GM10248 (cell line): ENCODE measurements at regions not wholly inside any gene's neighbourhood (a gene's known extent, or its start where the extent isn't known, plus 50 kb on each side); places are given as distances from the start of the nearest gene placed in this dataset.
"Not testable (repeated sequence)": the region's sequence is repeated elsewhere in the genome, so short reads cannot be mapped to it uniquely, and the experiment has no call there.

Experiments used
- CTCF ChIA-PET: fragments of 300-600 bp; sonication (Branson Sonifier 250); formaldehyde crosslinking; extraction: SDS; loops from one replicate; lab custom pipeline; 2021; ENCODE audit warnings: antibody characterized with exemption; lab: Yijun Ruan, JAX
- POLR2A ChIA-PET: fragments of 350-650 bp; sonication (Branson Sonifier 250); formaldehyde crosslinking; extraction: SDS; loops from one replicate; lab custom pipeline; 2020; ENCODE audit warnings: antibody characterized with exemption; lab: Yijun Ruan, JAX
- DNase-seq: peaks from one replicate; pipeline ENCODE4 v3.0.0; 2012; ENCODE audit errors: extremely low spot score
- CTCF ChIP-seq: IDR thresholded peaks from 2 replicates; pipeline ENCODE4 v1.5.1; 2012; ENCODE audit warnings: mild to moderate bottlenecking, low read depth; ENCODE audit errors: extremely low read depth, missing control alignments, control extremely low read depth

GRCh38 chrY:7835416-7835815 is 923.9 kb upstream of the AMELY start:
- no peak for TF ChIP-seq CTCF
- DNase-seq = no peak
- POLR2A ChIA-PET = no interaction called here
- CTCF ChIA-PET = no interaction called here

GRCh38 chrY:7834284-7834683 is 922.7 kb upstream of the AMELY start:
- TF ChIP-seq CTCF = no peak
- DNase-seq = no peak
- POLR2A ChIA-PET = no interaction called here
- CTCF ChIA-PET = no interaction called here

- CTCF ChIA-PET, DNase-seq, POLR2A ChIA-PET: not testable (repeated sequence)
Measured at GRCh38 chrY:7830881-7831280, 919.3 kb upstream of the AMELY start.

GRCh38 chrY:7826533-7826932 is 915.0 kb upstream of the AMELY start:
- CTCF ChIA-PET = no interaction called here
- POLR2A ChIA-PET = no interaction called here
- DNase-seq = no peak
- no peak for TF ChIP-seq CTCF

DNA sequence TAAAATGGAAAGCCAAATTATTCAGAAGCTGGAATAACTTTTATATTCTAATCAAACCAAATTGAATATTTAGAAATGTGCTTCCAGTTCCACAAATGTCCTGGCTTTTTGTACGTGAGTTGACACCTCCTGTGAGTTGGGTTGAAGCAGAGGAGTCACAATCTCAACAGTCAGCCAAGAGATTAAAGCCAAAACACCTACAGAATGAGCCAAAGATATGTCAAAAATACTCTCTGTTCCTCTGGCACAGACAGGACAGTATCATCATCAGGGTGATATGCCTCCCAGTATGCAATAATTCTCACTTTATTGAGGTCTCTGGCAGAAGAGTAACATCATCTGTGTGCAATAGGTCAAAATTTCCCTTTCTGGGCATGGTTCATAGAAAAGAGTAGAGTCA is 914.3 kb upstream of the AMELY start:
- ChIA-PET CTCF (no interaction called here), POLR2A (no interaction called here)
- no peak for TF ChIP-seq CTCF
- no peak for DNase-seq

GRCh38 chrY:7821295-7822035 is 909.9 kb upstream of the AMELY start:
- no peak for TF ChIP-seq CTCF
- ChIA-PET CTCF (no interaction called here), POLR2A (no interaction called here)
- DNase-seq = no peak

DNA sequence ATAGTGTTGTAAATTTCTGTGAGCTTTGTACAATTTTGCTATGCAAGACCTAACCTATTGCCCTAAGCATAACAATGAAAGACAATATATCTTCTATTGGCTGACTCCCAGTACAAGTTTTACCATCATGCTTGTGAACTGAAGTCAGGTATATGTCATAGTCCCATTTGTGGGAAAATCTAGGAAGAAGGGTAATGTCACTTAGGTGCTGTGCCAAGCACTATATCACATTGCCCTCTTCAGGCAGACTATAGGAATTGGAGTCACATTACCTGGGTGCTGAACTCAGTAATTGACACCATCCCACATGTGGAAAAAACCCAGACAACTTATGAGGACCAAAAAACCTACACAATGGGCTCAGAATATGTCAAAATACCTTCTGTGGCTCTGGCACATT is 907.4 kb upstream of the AMELY start:
- peak; percentile 45 for TF ChIP-seq CTCF
- CTCF ChIA-PET = interaction anchor here (1.4 to 1.5 kb wide), 2 partner anchors 11 to 545 kb away, joined by 3 to 4 read pairs; no protein-coding TSS in a partner anchor
- POLR2A ChIA-PET = no interaction called here
- DNase-seq = no peak
